HFF-Myc (cell line): ENCODE measurements at regions not wholly inside any gene's neighbourhood (a gene's known extent, or its start where the extent isn't known, plus 50 kb on each side); places are given as distances from the start of the nearest gene placed in this dataset.

ENCODE experiments used
- DNase-seq: peaks from one replicate; pipeline ENCODE4 v3.0.0-alpha.2; 2011; ENCODE audit warnings: low read depth; ENCODE audit errors: extremely low read depth
- H3K4me3 ChIP-seq: replicated peaks from 2 replicates; pipeline ENCODE4 v1.5.1; 2011; ENCODE audit warnings: low read depth, mild to moderate bottlenecking, control low read depth, low read length
- TF ChIP-seq, protein P1 (sequence below): IDR thresholded peaks from 2 replicates; pipeline ENCODE4 v1.5.1; 2012; ENCODE audit warnings: mild to moderate bottlenecking, low read depth, low read length, control low read depth; ENCODE audit errors: missing control alignments

- H3K4me3 ChIP-seq, result no peak overlapping the region
- no peak for DNase-seq
- TF ChIP-seq, protein P1, sequence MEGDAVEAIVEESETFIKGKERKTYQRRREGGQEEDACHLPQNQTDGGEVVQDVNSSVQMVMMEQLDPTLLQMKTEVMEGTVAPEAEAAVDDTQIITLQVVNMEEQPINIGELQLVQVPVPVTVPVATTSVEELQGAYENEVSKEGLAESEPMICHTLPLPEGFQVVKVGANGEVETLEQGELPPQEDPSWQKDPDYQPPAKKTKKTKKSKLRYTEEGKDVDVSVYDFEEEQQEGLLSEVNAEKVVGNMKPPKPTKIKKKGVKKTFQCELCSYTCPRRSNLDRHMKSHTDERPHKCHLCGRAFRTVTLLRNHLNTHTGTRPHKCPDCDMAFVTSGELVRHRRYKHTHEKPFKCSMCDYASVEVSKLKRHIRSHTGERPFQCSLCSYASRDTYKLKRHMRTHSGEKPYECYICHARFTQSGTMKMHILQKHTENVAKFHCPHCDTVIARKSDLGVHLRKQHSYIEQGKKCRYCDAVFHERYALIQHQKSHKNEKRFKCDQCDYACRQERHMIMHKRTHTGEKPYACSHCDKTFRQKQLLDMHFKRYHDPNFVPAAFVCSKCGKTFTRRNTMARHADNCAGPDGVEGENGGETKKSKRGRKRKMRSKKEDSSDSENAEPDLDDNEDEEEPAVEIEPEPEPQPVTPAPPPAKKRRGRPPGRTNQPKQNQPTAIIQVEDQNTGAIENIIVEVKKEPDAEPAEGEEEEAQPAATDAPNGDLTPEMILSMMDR, result no peak
Measured at GRCh38 chr16:85480727-85481101, 132.4 kb upstream of the GSE1 start.

GRCh38 chr16:85481206-85481605, 131.9 kb upstream of the GSE1 start:
- DNase-seq, result no peak
- no peak overlapping the region for H3K4me3 ChIP-seq
- TF ChIP-seq, protein P1, result no peak

- DNase-seq, result no peak
- TF ChIP-seq, protein P1, result no peak
- H3K4me3 ChIP-seq, result no peak overlapping the region
Measured at GRCh38 chr16:85481738-85482137, 131.4 kb upstream of the GSE1 start.

DNA sequence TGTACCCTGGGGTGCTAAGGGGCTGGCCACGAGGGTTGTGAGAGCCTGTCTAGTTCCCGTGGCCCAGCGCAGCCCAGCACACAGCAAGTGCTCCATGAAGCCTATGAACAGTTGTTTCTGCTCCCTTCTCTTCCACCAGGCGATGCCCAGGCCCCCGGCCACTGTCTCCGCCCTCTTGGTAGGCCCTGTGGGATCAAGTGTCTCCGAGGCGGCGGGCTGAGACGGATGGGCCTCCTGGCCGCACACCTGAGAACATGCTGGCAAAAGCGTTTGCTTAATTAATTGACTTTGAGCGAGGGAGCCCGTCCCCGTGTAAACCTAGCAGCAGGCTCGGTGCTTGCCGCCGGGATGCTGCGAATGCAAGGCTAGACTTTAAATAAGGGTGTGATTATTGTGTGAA, 129.7 kb upstream of the GSE1 start:
- no peak for DNase-seq
- H3K4me3 ChIP-seq, result no peak overlapping the region
- TF ChIP-seq, protein P1, result no peak

GRCh38 chr16:85484347-85485300, 128.5 kb upstream of the GSE1 start:
- TF ChIP-seq, protein P1, result no peak
- H3K4me3 ChIP-seq, result no peak overlapping the region
- DNase-seq, result no peak

DNA sequence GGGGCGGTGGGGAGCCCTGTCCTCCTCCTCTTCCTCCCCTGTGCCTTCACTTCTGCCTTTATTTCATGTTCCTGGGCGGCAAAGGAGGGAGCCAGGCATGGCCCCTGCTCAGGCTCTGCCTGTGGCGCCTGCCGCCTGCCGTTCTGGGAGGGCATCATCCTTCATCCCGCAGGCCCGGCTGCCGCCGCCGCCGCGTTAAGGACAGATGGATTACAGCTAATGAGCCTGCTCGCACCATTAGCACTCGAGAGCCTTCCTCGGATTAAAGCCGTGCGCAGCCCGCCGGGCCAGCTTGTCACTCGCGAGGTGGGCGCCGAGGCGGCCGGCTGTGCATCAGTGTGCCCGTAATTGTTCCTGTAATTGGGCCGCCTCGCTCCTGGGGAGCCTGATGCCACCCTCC, 127.7 kb upstream of the GSE1 start:
- no peak for DNase-seq
- TF ChIP-seq, protein P1, result no peak
- H3K4me3 ChIP-seq, result no peak overlapping the region
